ENCODE measurements at regions not wholly inside any gene's neighbourhood (a gene's known extent, or its start where the extent isn't known, plus 50 kb on each side); places are given as distances from the start of the nearest gene placed in this dataset.
"Not testable (repeated sequence)": the region's sequence is repeated elsewhere in the genome, so short reads cannot be mapped to it uniquely, and the experiment has no call there.

DNA sequence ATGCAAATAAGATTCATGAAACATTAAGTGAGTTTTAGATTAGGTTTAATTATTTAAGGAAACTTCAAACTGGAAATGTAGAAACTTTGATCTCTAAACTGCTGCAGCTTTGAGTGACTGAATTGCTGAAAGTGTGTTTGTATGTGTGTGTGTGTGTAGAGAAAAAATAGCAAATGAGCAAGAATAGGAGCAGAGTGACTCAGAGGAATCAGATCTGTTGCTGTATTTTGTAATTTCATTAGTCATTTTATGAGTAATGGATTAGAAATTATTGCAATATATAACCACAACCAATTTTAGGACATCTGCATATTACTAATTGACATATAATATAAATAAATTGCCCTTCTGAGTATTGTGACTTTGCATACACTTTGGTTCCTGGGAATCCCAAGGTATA lies 52.8 kb upstream of the SLC9A9 start:
- peak; percentile 87 for DNase-seq (ENCODE audit: low read depth, low spot score)
- H3K27ac ChIP-seq: peak overlapping the region; percentile 43

DNA sequence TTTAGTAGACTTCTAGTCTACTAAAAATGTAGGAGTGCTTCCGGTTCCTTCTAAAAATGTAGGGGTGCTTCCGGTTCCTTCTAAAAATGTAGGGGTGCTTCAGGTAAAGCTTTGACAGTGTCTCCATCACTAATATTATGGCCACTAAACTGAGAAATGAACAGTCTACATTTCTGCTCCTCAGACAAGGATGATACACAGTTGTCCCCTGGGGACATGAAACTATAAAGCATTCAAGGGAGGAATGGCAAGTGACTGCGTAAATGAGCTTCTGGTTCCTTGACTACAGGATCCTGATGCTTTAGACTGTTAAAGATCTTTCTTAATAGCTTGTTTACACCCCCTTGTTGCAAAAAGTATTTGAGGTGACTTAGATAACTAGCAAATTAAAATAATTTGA lies 53.9 kb upstream of the SLC9A9 start:
- DNase-seq (ENCODE audit: low read depth, low spot score): no peak
- no peak overlapping the region for H3K27ac ChIP-seq

DNA sequence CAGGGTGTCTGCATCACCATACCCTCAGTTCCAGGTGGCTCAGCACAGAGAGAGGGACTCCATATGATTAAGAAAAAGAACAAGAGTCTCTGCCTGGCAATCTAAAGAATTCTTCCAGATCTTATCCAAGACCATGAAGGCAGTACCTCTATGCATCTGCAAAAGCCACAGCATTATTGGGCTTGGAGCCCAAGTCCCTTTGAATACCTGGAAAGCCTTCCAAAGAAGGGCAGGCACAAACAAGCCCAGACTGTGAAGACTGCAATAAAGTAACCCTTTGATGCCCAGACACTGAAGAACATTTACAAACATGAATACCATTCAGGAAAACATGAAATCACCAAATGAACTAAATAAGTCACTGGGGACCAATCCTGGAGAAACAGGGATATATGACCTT lies 60.9 kb upstream of the DIPK2A start:
- H3K27ac ChIP-seq: no peak overlapping the region
- no peak for DNase-seq (ENCODE audit: low read depth, low spot score)

- no peak for DNase-seq (ENCODE audit: low read depth, low spot score)
- H3K27ac ChIP-seq: no peak overlapping the region
Measured at GRCh38 chr3:143914257-143914656, 57.4 kb upstream of the DIPK2A start.

- H3K27ac ChIP-seq: no peak overlapping the region
- DNase-seq (ENCODE audit: low read depth, low spot score): no peak
Measured at GRCh38 chr3:143918848-143919247, 52.8 kb upstream of the DIPK2A start.

GRCh38 chr3:143921176-143921575 lies 50.4 kb upstream of the DIPK2A start:
- DNase-seq (ENCODE audit: low read depth, low spot score); H3K27ac ChIP-seq: not testable (repeated sequence)

All from epithelial cell of prostate (primary cell).